ENCODE measurements at regions not wholly inside any gene's neighbourhood (a gene's known extent, or its start where the extent isn't known, plus 50 kb on each side); places are given as distances from the start of the nearest gene placed in this dataset.

- in situ Hi-C loops (cut with MboI), result no loop called here
- DNase-seq, result no peak
- TF ChIP-seq EZH2phosphoT487 (IDR thresholded peaks at IDR 0.05; ENCODE audit: insufficient read depth, low read depth), result no peak
- no peak for TF ChIP-seq EZH2 (IDR thresholded peaks at IDR 0.05; ENCODE audit: insufficient read depth, poor library complexity, severe bottlenecking)
Observed at GRCh38 chr16:54718376-54718775, 212.3 kb upstream of the IRX5 start.

DNA sequence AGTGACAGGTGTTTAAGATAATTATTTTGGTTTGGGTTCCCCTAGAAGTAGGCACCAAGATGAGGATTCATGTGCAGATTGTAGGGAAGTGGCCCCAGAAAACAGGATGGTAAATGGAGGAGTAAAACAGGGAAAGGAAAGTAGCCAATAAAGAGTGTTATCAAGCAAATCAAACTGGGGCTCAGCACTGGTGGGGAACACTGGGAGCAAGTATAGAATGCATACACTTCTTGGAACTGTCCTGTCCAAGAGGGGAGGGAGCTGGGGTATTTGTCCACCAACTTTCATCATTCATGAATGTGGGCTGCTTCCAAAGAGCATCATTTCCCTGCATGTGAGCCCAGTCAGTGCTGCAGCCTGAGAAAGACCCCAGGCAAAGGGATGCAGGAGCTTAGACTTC is 215.7 kb upstream of the IRX5 start:
- Histone ChIP-seq H3K4me3 (no peak overlapping the region), H3K4me2 (ENCODE audit: unreplicated experiment) (no peak overlapping the region), H3K9me3 (ENCODE audit: low read depth) (no peaks in the 10 kb centered on the region), H4K20me1 (ENCODE audit: insufficient read depth) (no peaks in the 10 kb centered on the region), H3K36me3 (ENCODE audit: low read depth) (no peaks in the 10 kb centered on the region), H3K9me2 (ENCODE audit: insufficient read depth) (no peaks in the 10 kb centered on the region), H3K27me3 (replicated peaks; ENCODE audit: insufficient read depth) (peaks cover 16% of the 10 kb centered on the region; the same call in 1 of the 2 replicates), H3K79me2 (ENCODE audit: insufficient read depth) (no peaks in the 10 kb centered on the region), H2AFZ (no peak overlapping the region), H3K27ac (no peak overlapping the region), H3F3A (ENCODE audit: insufficient read depth) (no peaks in the 10 kb centered on the region), H3K9ac (no peak overlapping the region), H3K4me1 (ENCODE audit: insufficient read depth) (no peaks in the 10 kb centered on the region)
- TF ChIP-seq EZH2 (IDR thresholded peaks at IDR 0.05; ENCODE audit: insufficient read depth, poor library complexity, severe bottlenecking) (no peak), EZH2phosphoT487 (IDR thresholded peaks at IDR 0.05; ENCODE audit: insufficient read depth, low read depth) (no peak)
- in situ Hi-C loops (cut with MboI), result no loop called here
- no peak for DNase-seq

More at GRCh38 chr16:54718376-54718775, 212.3 kb upstream of the IRX5 start:
- Histone ChIP-seq H3K27ac (no peak overlapping the region), H3K4me1 (ENCODE audit: insufficient read depth) (no peaks in the 10 kb centered on the region), H3K4me2 (ENCODE audit: unreplicated experiment) (no peak overlapping the region), H3F3A (ENCODE audit: insufficient read depth) (no peaks in the 10 kb centered on the region), H3K79me2 (ENCODE audit: insufficient read depth) (no peaks in the 10 kb centered on the region), H3K36me3 (ENCODE audit: low read depth) (no peaks in the 10 kb centered on the region), H3K27me3 (replicated peaks; ENCODE audit: insufficient read depth) (peaks cover 3% of the 10 kb centered on the region; the same call in 1 of the 2 replicates), H3K4me3 (no peak overlapping the region), H4K20me1 (ENCODE audit: insufficient read depth) (no peaks in the 10 kb centered on the region), H2AFZ (no peak overlapping the region), H3K9me2 (ENCODE audit: insufficient read depth) (no peaks in the 10 kb centered on the region), H3K9ac (no peak overlapping the region), H3K9me3 (ENCODE audit: low read depth) (no peaks in the 10 kb centered on the region)
- 61 to 76% methylated on average over 12 of the region's 12 CpGs for WGBS, 2 experiments (ENCODE audit: low coverage in 1 of 2, low lambda C conversion rate in 2 of 2, missing lambda C conversion rate in 2 of 2)

DNA sequence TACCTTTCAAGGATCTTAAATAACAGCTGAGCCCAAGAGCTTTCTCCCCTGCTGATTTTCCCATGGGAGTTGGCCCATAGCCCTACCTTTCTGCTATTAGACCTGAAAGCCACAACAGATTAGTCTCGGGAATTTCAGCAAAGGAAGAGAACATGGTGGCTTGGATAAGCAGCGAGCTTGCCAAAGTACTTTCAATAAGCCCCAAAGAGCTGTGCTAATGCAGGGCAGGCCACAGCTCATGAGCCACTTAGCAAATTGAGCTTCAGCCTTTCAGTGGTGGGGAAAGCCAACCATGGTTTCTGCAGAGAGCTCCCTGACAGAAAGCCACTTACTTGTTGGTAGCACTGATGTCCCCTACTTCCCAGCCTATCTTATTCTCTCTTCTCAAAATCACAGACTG is 217.8 kb upstream of the IRX5 start:
- Histone ChIP-seq H3K9me3 (ENCODE audit: low read depth) (no peaks in the 10 kb centered on the region), H4K20me1 (ENCODE audit: insufficient read depth) (no peaks in the 10 kb centered on the region), H3K27me3 (replicated peaks; ENCODE audit: insufficient read depth) (peaks cover 13% of the 10 kb centered on the region; the same call in 1 of the 2 replicates), H3K4me2 (ENCODE audit: unreplicated experiment) (no peak overlapping the region), H3K79me2 (ENCODE audit: insufficient read depth) (no peaks in the 10 kb centered on the region), H3K9ac (no peak overlapping the region), H3K36me3 (ENCODE audit: low read depth) (no peaks in the 10 kb centered on the region), H3K4me3 (no peak overlapping the region), H2AFZ (no peak overlapping the region), H3K27ac (no peak overlapping the region), H3K9me2 (ENCODE audit: insufficient read depth) (no peaks in the 10 kb centered on the region), H3F3A (ENCODE audit: insufficient read depth) (no peaks in the 10 kb centered on the region), H3K4me1 (ENCODE audit: insufficient read depth) (no peaks in the 10 kb centered on the region)
- no peak for TF ChIP-seq EZH2 (IDR thresholded peaks at IDR 0.05; ENCODE audit: insufficient read depth, poor library complexity, severe bottlenecking)
- TF ChIP-seq EZH2phosphoT487 (IDR thresholded peaks at IDR 0.05; ENCODE audit: insufficient read depth, low read depth), result no peak
- no peak for DNase-seq
- 44 to 57% methylated on average over 2 of the region's 2 CpGs for WGBS, 2 experiments (ENCODE audit: low coverage in 1 of 2, low lambda C conversion rate in 2 of 2, missing lambda C conversion rate in 2 of 2)
- in situ Hi-C loops (cut with MboI), result no loop called here

DNA sequence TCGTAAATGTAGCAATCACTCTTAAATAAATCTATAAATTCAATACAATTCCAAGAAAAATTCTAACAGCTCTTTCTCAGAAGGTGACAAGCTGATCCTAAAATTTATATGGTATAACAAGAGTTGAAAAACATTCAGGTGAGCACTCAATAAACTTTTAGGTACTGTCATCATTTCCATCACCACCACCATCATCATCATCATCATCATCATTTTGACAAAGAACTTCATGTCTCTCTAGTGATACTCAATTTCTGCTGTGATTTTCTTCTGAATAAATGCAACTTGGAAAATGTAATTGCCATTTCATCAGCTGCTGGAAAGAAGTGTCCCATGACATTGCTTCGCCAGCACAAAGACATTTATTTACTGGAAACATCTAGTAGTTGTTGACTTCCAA is 222.9 kb upstream of the IRX5 start:
- WGBS, 2 experiments (ENCODE audit: low coverage in 1 of 2, low lambda C conversion rate in 2 of 2, missing lambda C conversion rate in 2 of 2), result 27 to 63% methylated on average over 2 of the region's 2 CpGs
- DNase-seq, result no peak

GRCh38 chr16:54706406-54706805 is 224.3 kb upstream of the IRX5 start:
- Histone ChIP-seq H3K36me3 (ENCODE audit: low read depth) (no peaks in the 10 kb centered on the region), H3K9ac (no peak overlapping the region)
- in situ Hi-C loops (cut with MboI), result no loop called here

More for the DNA sequence above, 222.9 kb upstream of the IRX5 start:
- Histone ChIP-seq H3K27me3 (replicated peaks; ENCODE audit: insufficient read depth) (peaks cover 13% of the 10 kb centered on the region), H3K27ac (no peak overlapping the region), H3K9me3 (ENCODE audit: low read depth) (no peaks in the 10 kb centered on the region), H3K4me3 (no peak overlapping the region), H3K4me2 (ENCODE audit: unreplicated experiment) (no peak overlapping the region), H3K4me1 (ENCODE audit: insufficient read depth) (no peaks in the 10 kb centered on the region), H3K36me3 (ENCODE audit: low read depth) (no peaks in the 10 kb centered on the region), H3K79me2 (ENCODE audit: insufficient read depth) (no peaks in the 10 kb centered on the region), H3K9me2 (ENCODE audit: insufficient read depth) (no peaks in the 10 kb centered on the region), H4K20me1 (ENCODE audit: insufficient read depth) (no peaks in the 10 kb centered on the region), H2AFZ (no peak overlapping the region), H3K9ac (no peak overlapping the region), H3F3A (ENCODE audit: insufficient read depth) (no peaks in the 10 kb centered on the region)
- in situ Hi-C loops (cut with MboI), result no loop called here
- TF ChIP-seq EZH2 (IDR thresholded peaks at IDR 0.05; ENCODE audit: insufficient read depth, poor library complexity, severe bottlenecking) (no peak), EZH2phosphoT487 (IDR thresholded peaks at IDR 0.05; ENCODE audit: insufficient read depth, low read depth) (no peak)

More at GRCh38 chr16:54706406-54706805, 224.3 kb upstream of the IRX5 start:
- H4K20me1 ChIP-seq (ENCODE audit: insufficient read depth), result no peaks in the 10 kb centered on the region
- no peak overlapping the region for H3K4me3 ChIP-seq
- no peak overlapping the region for H3K27ac ChIP-seq
- WGBS, 2 experiments (ENCODE audit: low coverage in 1 of 2, low lambda C conversion rate in 2 of 2, missing lambda C conversion rate in 2 of 2), result 33 to 38% methylated on average over 2 of the region's 2 CpGs
- no peaks in the 10 kb centered on the region for H3K9me2 ChIP-seq (ENCODE audit: insufficient read depth)
- no peak overlapping the region for H3K4me2 ChIP-seq (ENCODE audit: unreplicated experiment)
- H3K9me3 ChIP-seq (ENCODE audit: low read depth), result no peaks in the 10 kb centered on the region
- no peak overlapping the region for H2AFZ ChIP-seq
- no peaks in the 10 kb centered on the region for H3K4me1 ChIP-seq (ENCODE audit: insufficient read depth)
- H3K79me2 ChIP-seq (ENCODE audit: insufficient read depth), result no peaks in the 10 kb centered on the region
- no peaks in the 10 kb centered on the region for H3F3A ChIP-seq (ENCODE audit: insufficient read depth)
- H3K27me3 ChIP-seq (replicated peaks; ENCODE audit: insufficient read depth), result peaks cover 12% of the 10 kb centered on the region
- DNase-seq, result no peak
- TF ChIP-seq EZH2phosphoT487 (IDR thresholded peaks at IDR 0.05; ENCODE audit: insufficient read depth, low read depth) (no peak), EZH2 (IDR thresholded peaks at IDR 0.05; ENCODE audit: insufficient read depth, poor library complexity, severe bottlenecking) (no peak)

Measured in GM23248 (cell line).